Breast epithelium (tissue), 4 donors: ENCODE measurements at regions not wholly inside any gene's neighbourhood (a gene's known extent, or its start where the extent isn't known, plus 50 kb on each side); places are given as distances from the start of the nearest gene placed in this dataset.
"Not testable (repeated sequence)": the region's sequence is repeated elsewhere in the genome, so short reads cannot be mapped to it uniquely, and the experiment has no call there.

Source experiments
- DNase-seq, 2 donors: peaks; one replicate each; pipeline ENCODE4 v3.0.0-alpha.2; 2019; ENCODE audit warnings: low spot score in 2 of 2
- H3K27ac ChIP-seq, 2 donors: fragments of 200-600 bp; sonication (generic) in 1 of 2; one replicate each; pipeline ENCODE4 v1.5.1; 2016 to 2019; ENCODE audit warnings: mild to moderate bottlenecking in 1 of 2
- H3K27me3 ChIP-seq, 2 donors: fragments of 200-600 bp; sonication (generic) in 1 of 2; one replicate each; pipeline versions ENCODE4 v1.5.1 to v1.6.0; 2017 to 2019; ENCODE audit warnings: control low read depth in 1 of 2, mild to moderate bottlenecking in 1 of 2
- H3K36me3 ChIP-seq: fragments of 200-600 bp; one replicate; pipeline ENCODE4 v1.5.1; 2019
- H3K4me1 ChIP-seq, 2 donors: fragments of 200-600 bp; sonication (generic); one replicate each; pipeline ENCODE4 v1.5.1; 2016 to 2019; ENCODE audit warnings: control low read depth in 1 of 2
- H3K4me3 ChIP-seq, 3 donors: fragments of 200-600 bp; sonication (generic); 1 replicate in 2 of 3; 2 replicates in 1 of 3; pipeline ENCODE4 v1.5.1; 2016 to 2019; ENCODE audit warnings: mild to moderate bottlenecking in 3 of 3, moderate library complexity in 2 of 3
- H3K9me3 ChIP-seq, 2 donors: fragments of 200-600 bp; sonication (generic) in 1 of 2; one replicate each; pipeline ENCODE4 v1.5.1; 2016 to 2019; ENCODE audit warnings: control low read depth in 1 of 2
- CTCF ChIP-seq, 3 donors: fragments of 450-650 bp; IDR thresholded peaks; one replicate each; pipeline ENCODE4 v1.5.1; 2016 to 2017; ENCODE audit warnings: antibody characterized with exemption in 3 of 3, mild to moderate bottlenecking in 3 of 3, moderate library complexity in 3 of 3
- POLR2A ChIP-seq: fragments of 450-650 bp; IDR thresholded peaks from one replicate; pipeline ENCODE4 v1.6.1; 2016; ENCODE audit warnings: antibody characterized with exemption, mild to moderate bottlenecking, moderate library complexity
- POLR2AphosphoS5 ChIP-seq, 3 donors: sonication (generic); formaldehyde crosslinking; IDR thresholded peaks; one replicate each; pipeline ENCODE4 v1.6.1; 2017; ENCODE audit warnings: antibody characterized with exemption in 3 of 3
- intact Hi-C: fragments of 100-400 bp; cut with DNase I; formaldehyde crosslinking; loops from one replicate; pipeline ENCODE4 v1.15.1; 2023; ENCODE audit warnings: low total_unique reads

- no peak for DNase-seq
- TF ChIP-seq POLR2A (no peak), CTCF (IDR thresholded peaks at IDR 0.05) (no peak), POLR2AphosphoS5 (IDR thresholded peaks at IDR 0.05) (no peak)
- Histone ChIP-seq H3K36me3 (no peaks in the 10 kb centered on the region), H3K4me1 (no peaks in the 10 kb centered on the region), H3K27ac (no peak overlapping the region), H3K9me3 (no peaks in the 10 kb centered on the region), H3K27me3 (no peaks in the 10 kb centered on the region), H3K4me3 (no peak overlapping the region)
- intact Hi-C loops, result no loop called here
Measured at GRCh38 chr6:66190858-66191257, 483.8 kb upstream of the EYS start.

- TF ChIP-seq POLR2AphosphoS5 (IDR thresholded peaks at IDR 0.05) (no peak), CTCF (IDR thresholded peaks at IDR 0.05) (no peak), POLR2A (no peak)
- Histone ChIP-seq H3K36me3 (no peaks in the 10 kb centered on the region), H3K27me3 (no peaks in the 10 kb centered on the region), H3K27ac (no peak overlapping the region), H3K9me3 (no peaks in the 10 kb centered on the region), H3K4me1 (no peaks in the 10 kb centered on the region), H3K4me3 (no peak overlapping the region)
- DNase-seq, result no peak
- intact Hi-C loops, result no loop called here
Measured at GRCh38 chr6:66189915-66190314, 482.9 kb upstream of the EYS start.

GRCh38 chr6:66186756-66187155 lies 479.7 kb upstream of the EYS start:
- no peak for DNase-seq
- Histone ChIP-seq H3K9me3 (no peaks in the 10 kb centered on the region), H3K27ac (no peak overlapping the region), H3K27me3 (no peaks in the 10 kb centered on the region), H3K4me1 (no peaks in the 10 kb centered on the region), H3K36me3 (no peaks in the 10 kb centered on the region), H3K4me3 (no peak overlapping the region)
- intact Hi-C loops, result no loop called here
- TF ChIP-seq POLR2A (no peak), POLR2AphosphoS5 (IDR thresholded peaks at IDR 0.05) (no peak)

GRCh38 chr6:66184091-66184490 lies 477.1 kb upstream of the EYS start:
- no peak for DNase-seq
- no peak for TF ChIP-seq POLR2A
- TF ChIP-seq POLR2AphosphoS5 (IDR thresholded peaks at IDR 0.05), result no peak
- TF ChIP-seq CTCF (IDR thresholded peaks at IDR 0.05), result no peak
- H3K4me1 ChIP-seq, result no peaks in the 10 kb centered on the region
- no peaks in the 10 kb centered on the region for H3K36me3 ChIP-seq
- H3K27ac ChIP-seq, result no peak overlapping the region
- no peak overlapping the region for H3K4me3 ChIP-seq
- intact Hi-C loops, result no loop called here
- H3K9me3 ChIP-seq, result no peaks in the 10 kb centered on the region
- H3K27me3 ChIP-seq, result no peaks in the 10 kb centered on the region

- Histone ChIP-seq H3K4me3 (no peak overlapping the region), H3K27me3 (no peaks in the 10 kb centered on the region), H3K27ac (no peak overlapping the region), H3K4me1 (no peaks in the 10 kb centered on the region), H3K36me3 (no peaks in the 10 kb centered on the region), H3K9me3 (no peaks in the 10 kb centered on the region)
- DNase-seq, result no peak
- TF ChIP-seq POLR2A (no peak), CTCF (IDR thresholded peaks at IDR 0.05) (no peak), POLR2AphosphoS5 (IDR thresholded peaks at IDR 0.05) (no peak)
- intact Hi-C loops, result no loop called here
Measured at GRCh38 chr6:66179361-66179760, 472.3 kb upstream of the EYS start.

- intact Hi-C loops, result no loop called here
- no peak overlapping the region for H3K27ac ChIP-seq
- DNase-seq, result no peak
- no peak overlapping the region for H3K4me3 ChIP-seq
- TF ChIP-seq CTCF (IDR thresholded peaks at IDR 0.05), result no peak
- no peak for TF ChIP-seq POLR2AphosphoS5 (IDR thresholded peaks at IDR 0.05)
- no peak for TF ChIP-seq POLR2A
- no peaks in the 10 kb centered on the region for H3K27me3 ChIP-seq
- no peaks in the 10 kb centered on the region for H3K36me3 ChIP-seq
- peaks cover 5 to 23% of the 10 kb centered on the region in 2 donors for H3K9me3 ChIP-seq
- H3K4me1 ChIP-seq, result no peaks in the 10 kb centered on the region
Measured at GRCh38 chr6:66173587-66173986, 466.6 kb upstream of the EYS start.

- intact Hi-C loops, DNase-seq, H3K27ac ChIP-seq, H3K4me1 ChIP-seq, H3K27me3 ChIP-seq, H3K4me3 ChIP-seq, H3K36me3 ChIP-seq: not testable (repeated sequence)
- H3K9me3 ChIP-seq, result peaks cover 2 to 17% of the 10 kb centered on the region in 2 donors
Measured at GRCh38 chr6:66166713-66167112, 459.7 kb upstream of the EYS start.
